PC-3 (cell line): ENCODE measurements at regions not wholly inside any gene's neighbourhood (a gene's known extent, or its start where the extent isn't known, plus 50 kb on each side); places are given as distances from the start of the nearest gene placed in this dataset.

ENCODE experiments used
- ATAC-seq: fragments of 200-7000 bp; cut with Tn5 transposase; 2 replicates; pipeline ENCODE4 v1.9.1; 2020; ENCODE audit warnings: mild to moderate bottlenecking, moderate library complexity
- BruUV-seq: library from RNA; stranded (reverse); fragments of 400-500 nt; replicated peaks from 2 replicates; lab custom pipeline; 2021; lab: Mats Ljungman, UMichigan
- CTCF ChIA-PET: fragments of 300-600 bp; sonication (Branson Sonifier 250); formaldehyde crosslinking; loops from one replicate; lab custom pipeline; 2022; ENCODE audit warnings: antibody characterized with exemption; lab: Charles Lee
- POLR2A ChIA-PET: fragments of 300-600 bp; sonication (Branson Sonifier 250); formaldehyde crosslinking; loops from one replicate; lab custom pipeline; 2022; ENCODE audit warnings: antibody characterized with exemption; ENCODE audit not compliant: unreplicated experiment; lab: Charles Lee
- DNase-seq: peaks from one replicate; pipeline ENCODE4 v3.0.0-alpha.2; 2015
- H2AFZ ChIP-seq: fragments of 300-600 bp; sonication (generic); 2 replicates; pipeline ENCODE4 v1.6.0; 2016; ENCODE audit warnings: antibody characterized with exemption, low read length
- H3F3A ChIP-seq: fragments of 300-600 bp; sonication (generic); one replicate; pipeline ENCODE4 v1.6.0; 2017; ENCODE audit warnings: antibody characterized with exemption, low read length, control low read depth, mild to moderate bottlenecking; ENCODE audit not compliant: unreplicated experiment
- H3K27ac ChIP-seq: fragments of 300-600 bp; sonication (generic); 2 replicates; pipeline ENCODE4 v1.5.1; 2016; ENCODE audit warnings: mild to moderate bottlenecking, low read length
- H3K27me3 ChIP-seq: fragments of 300-600 bp; sonication (generic); 2 replicates; pipeline ENCODE4 v1.6.1; 2016; ENCODE audit warnings: low read length, mixed read lengths
- H3K36me3 ChIP-seq: fragments of 300-600 bp; sonication (generic); 2 replicates; pipeline ENCODE4 v1.6.1; 2016; ENCODE audit warnings: low read depth, mixed run types, low read length, mixed read lengths
- H3K4me1 ChIP-seq: fragments of 300-600 bp; sonication (generic); 2 replicates; pipeline ENCODE4 v1.5.1; 2016; ENCODE audit warnings: low read length; ENCODE audit not compliant: insufficient read depth
- H3K4me2 ChIP-seq: fragments of 300-600 bp; sonication (generic); 2 replicates; pipeline ENCODE4 v1.6.0; 2016; ENCODE audit warnings: low read length
- H3K4me3 ChIP-seq: fragments of 300-600 bp; sonication (generic); 2 replicates; pipeline ENCODE4 v1.5.1; 2016; ENCODE audit warnings: mild to moderate bottlenecking, low read length, mixed read lengths
- H3K79me2 ChIP-seq: fragments of 300-600 bp; sonication (generic); 2 replicates; pipeline ENCODE4 v1.6.1; 2017; ENCODE audit warnings: low read length, mixed read lengths
- H3K9ac ChIP-seq: fragments of 300-600 bp; sonication (generic); 2 replicates; pipeline ENCODE4 v1.6.0; 2016; ENCODE audit warnings: mild to moderate bottlenecking, low read length
- H3K9me2 ChIP-seq: fragments of 300-600 bp; sonication (generic); replicated peaks from 2 replicates; pipeline ENCODE4 v1.6.1; 2016; ENCODE audit warnings: mixed run types, low read length, mixed read lengths
- H3K9me3 ChIP-seq: fragments of 300-600 bp; sonication (generic); 2 replicates; pipeline ENCODE4 v1.6.1; 2016; ENCODE audit warnings: low read length, mixed read lengths
- H4K20me1 ChIP-seq: fragments of 300-600 bp; sonication (generic); 2 replicates; pipeline ENCODE4 v1.6.1; 2016; ENCODE audit warnings: low read length, mixed read lengths
- CTCF ChIP-seq: fragments of 300-600 bp; sonication (generic); conservative IDR thresholded peaks from 2 replicates; pipeline ENCODE4 v1.5.1; 2017; ENCODE audit warnings: antibody characterized with exemption, low read depth, mild to moderate bottlenecking, low read length
- EZH2 ChIP-seq: fragments of 300-600 bp; sonication (generic); IDR thresholded peaks from one replicate; pipeline ENCODE4 v1.6.1; 2017; ENCODE audit warnings: antibody characterized with exemption, mild to moderate bottlenecking, low read length; ENCODE audit not compliant: unreplicated experiment
- EZH2phosphoT487 ChIP-seq: fragments of 300-600 bp; sonication (generic); IDR thresholded peaks from 2 replicates; pipeline ENCODE4 v1.6.1; 2018; ENCODE audit warnings: mild to moderate bottlenecking, antibody characterized with exemption, low read length, borderline replicate concordance
- intact Hi-C: fragments of 100-400 bp; cut with micrococcal nuclease; formaldehyde crosslinking; loops from 2 replicates; pipeline ENCODE4 v1.9.0; 2023

- Histone ChIP-seq H3K79me2 (no peaks in the 10 kb centered on the region), H3K4me3 (no peak overlapping the region), H3K27me3 (peaks cover 62% of the 10 kb centered on the region), H3K9ac (no peak overlapping the region), H3K36me3 (no peaks in the 10 kb centered on the region), H3K4me1 (no peaks in the 10 kb centered on the region), H4K20me1 (no peaks in the 10 kb centered on the region), H2AFZ (no peak overlapping the region), H3K4me2 (no peak overlapping the region), H3K9me3 (no peaks in the 10 kb centered on the region), H3K27ac (no peak overlapping the region), H3F3A (no peaks in the 10 kb centered on the region), H3K9me2 (no peaks in the 10 kb centered on the region)
- ATAC-seq (no peak), DNase-seq (no peak)
- ChIA-PET POLR2A (interaction anchor here (0.8 kb wide), 1 partner anchor 295 kb away, joined by 3 read pairs; no protein-coding TSS in a partner anchor), CTCF (no interaction called here)
- TF ChIP-seq EZH2phosphoT487 (no peak), CTCF (no peak), EZH2 (no peak)
- intact Hi-C loops: no loop called here
- BruUV-seq: no TSS peak
Measured at GRCh38 chr13:76500894-76501293, 385.3 kb downstream of the KCTD12 start.

- no TSS peak for BruUV-seq
- H3K9me3 ChIP-seq: no peaks in the 10 kb centered on the region
- H3K9me2 ChIP-seq: no peaks in the 10 kb centered on the region
- H3K4me3 ChIP-seq: no peak overlapping the region
- H3F3A ChIP-seq: no peaks in the 10 kb centered on the region
- DNase-seq: no peak
- CTCF ChIA-PET: no interaction called here
- TF ChIP-seq CTCF (no peak), EZH2phosphoT487 (no peak), EZH2 (no peak)
- H3K27me3 ChIP-seq: peaks cover 52% of the 10 kb centered on the region
- intact Hi-C loops: no loop called here
- no peak overlapping the region for H2AFZ ChIP-seq
- H3K27ac ChIP-seq: no peak overlapping the region
- H3K36me3 ChIP-seq: no peaks in the 10 kb centered on the region
- H3K79me2 ChIP-seq: no peaks in the 10 kb centered on the region
- H3K4me2 ChIP-seq: no peak overlapping the region
- no peaks in the 10 kb centered on the region for H3K4me1 ChIP-seq
- POLR2A ChIA-PET: no interaction called here
- no peaks in the 10 kb centered on the region for H4K20me1 ChIP-seq
- ATAC-seq: no peak
- no peak overlapping the region for H3K9ac ChIP-seq
Measured at GRCh38 chr13:76499891-76500290, 386.3 kb downstream of the KCTD12 start.

- no peaks in the 10 kb centered on the region for H4K20me1 ChIP-seq
- H3K9ac ChIP-seq: no peak overlapping the region
- intact Hi-C loops: no loop called here
- CTCF ChIA-PET: no interaction called here
- TF ChIP-seq EZH2 (no peak), CTCF (no peak), EZH2phosphoT487 (no peak)
- no peaks in the 10 kb centered on the region for H3K4me1 ChIP-seq
- no peaks in the 10 kb centered on the region for H3K79me2 ChIP-seq
- no peaks in the 10 kb centered on the region for H3K9me2 ChIP-seq
- ATAC-seq (no peak), DNase-seq (no peak)
- 0 out of 2 replicates have a peak, but pooled peaks cover 7% of the 10 kb centered on the region for H3K27me3 ChIP-seq
- H3K4me2 ChIP-seq: no peak overlapping the region
- no peaks in the 10 kb centered on the region for H3K9me3 ChIP-seq
- no peak overlapping the region for H3K4me3 ChIP-seq
- no peak overlapping the region for H2AFZ ChIP-seq
- H3K27ac ChIP-seq: no peak overlapping the region
- no peaks in the 10 kb centered on the region for H3K36me3 ChIP-seq
- no peaks in the 10 kb centered on the region for H3F3A ChIP-seq
- BruUV-seq: no TSS peak
- POLR2A ChIA-PET: no interaction called here
Measured at GRCh38 chr13:76489274-76489673, 396.9 kb downstream of the KCTD12 start.
